ENCODE measurements at regions not wholly inside any gene's neighbourhood (a gene's known extent, or its start where the extent isn't known, plus 50 kb on each side); places are given as distances from the start of the nearest gene placed in this dataset.
A peak's percentile ranks its signal among the peaks of the same experiment; 100 is the strongest.

- intact Hi-C loops (cut with DNase I), result no loop called here
These were observed 104.4 kb downstream of the SEC23IP start for GRCh38 chr10:119996944-119997343.

GRCh38 chr10:119997429-119997828 is 104.9 kb downstream of the SEC23IP start:
- intact Hi-C loops (cut with DNase I), result no loop called here
- DNase-seq, result no peak

More at GRCh38 chr10:119996944-119997343, 104.4 kb downstream of the SEC23IP start:
- DNase-seq, result no peak

DNA sequence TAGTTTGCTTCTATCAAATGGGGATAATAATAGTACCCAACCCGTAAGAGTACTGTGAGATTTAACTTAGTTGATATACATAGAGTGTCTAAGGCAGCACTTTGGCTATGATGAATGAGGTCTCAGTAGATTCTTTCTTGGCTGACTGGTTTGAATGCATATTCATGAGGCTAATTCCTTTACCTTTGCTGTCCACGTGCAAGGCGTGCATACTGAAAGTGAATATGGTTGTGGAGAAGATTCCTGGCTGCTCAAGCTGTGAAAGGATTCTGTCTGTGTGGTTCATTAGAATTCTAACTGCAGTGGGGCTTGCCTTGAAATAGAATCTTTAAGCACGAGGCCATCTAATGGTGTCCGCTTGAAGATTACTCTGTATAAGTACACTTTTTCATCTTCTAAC is 110.3 kb downstream of the SEC23IP start:
- intact Hi-C loops (cut with DNase I), result no loop called here

DNA sequence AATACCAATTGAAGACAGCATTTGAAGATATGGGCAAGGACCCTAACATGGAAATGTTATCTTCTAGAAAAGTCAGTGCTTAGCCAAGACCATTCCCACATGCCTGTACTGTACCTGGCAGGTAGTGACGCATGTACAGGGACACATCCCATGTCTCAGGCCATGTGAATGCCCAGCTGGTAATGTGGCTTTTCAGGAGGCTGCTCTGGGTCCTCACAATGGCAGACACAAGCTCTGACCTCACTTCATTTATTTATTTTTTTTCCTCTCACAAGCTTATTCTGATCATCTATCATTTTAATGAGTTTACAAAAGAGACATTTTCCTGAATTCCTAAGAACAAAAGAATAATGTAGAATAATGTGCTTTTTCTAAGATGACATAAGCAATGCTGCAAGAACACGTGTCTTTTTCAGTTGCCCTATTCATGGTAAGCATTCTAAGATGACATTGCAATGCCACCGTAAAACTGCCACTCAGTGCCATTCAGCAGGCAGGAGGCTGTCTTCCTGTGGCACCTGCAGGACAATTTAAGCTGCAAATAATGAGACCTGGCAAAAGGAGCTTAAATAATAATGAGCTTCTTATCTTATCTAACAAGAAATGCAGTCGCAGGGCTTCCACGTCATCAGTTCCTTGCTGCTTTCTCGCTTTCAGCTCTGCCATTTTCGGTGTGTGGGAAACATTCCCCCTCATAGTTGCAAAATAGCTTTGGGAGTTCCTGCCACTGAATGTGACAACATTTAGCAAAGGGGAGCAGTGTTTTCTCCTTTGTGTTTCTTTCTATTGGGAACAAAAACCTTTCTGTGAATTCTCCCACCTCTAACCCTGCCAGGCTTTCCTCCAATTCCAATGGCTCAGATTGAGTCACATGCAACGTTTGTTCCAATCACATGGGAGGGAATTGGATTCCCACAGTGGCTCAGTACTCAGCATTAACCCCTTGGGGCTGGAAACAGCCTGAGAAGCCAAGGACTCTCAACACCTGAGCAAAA is 113.0 kb downstream of the SEC23IP start:
- intact Hi-C loops (cut with DNase I), result no loop called here
- DNase-seq, result peak in 28 of 42 donors; percentile 2 to 72 (median 36)

More for the DNA sequence above, 110.3 kb downstream of the SEC23IP start:
- no peak for DNase-seq

- intact Hi-C loops (cut with DNase I), result no loop called here
- no peak for DNase-seq
These were observed 114.7 kb downstream of the SEC23IP start for GRCh38 chr10:120007261-120007660.

DNA sequence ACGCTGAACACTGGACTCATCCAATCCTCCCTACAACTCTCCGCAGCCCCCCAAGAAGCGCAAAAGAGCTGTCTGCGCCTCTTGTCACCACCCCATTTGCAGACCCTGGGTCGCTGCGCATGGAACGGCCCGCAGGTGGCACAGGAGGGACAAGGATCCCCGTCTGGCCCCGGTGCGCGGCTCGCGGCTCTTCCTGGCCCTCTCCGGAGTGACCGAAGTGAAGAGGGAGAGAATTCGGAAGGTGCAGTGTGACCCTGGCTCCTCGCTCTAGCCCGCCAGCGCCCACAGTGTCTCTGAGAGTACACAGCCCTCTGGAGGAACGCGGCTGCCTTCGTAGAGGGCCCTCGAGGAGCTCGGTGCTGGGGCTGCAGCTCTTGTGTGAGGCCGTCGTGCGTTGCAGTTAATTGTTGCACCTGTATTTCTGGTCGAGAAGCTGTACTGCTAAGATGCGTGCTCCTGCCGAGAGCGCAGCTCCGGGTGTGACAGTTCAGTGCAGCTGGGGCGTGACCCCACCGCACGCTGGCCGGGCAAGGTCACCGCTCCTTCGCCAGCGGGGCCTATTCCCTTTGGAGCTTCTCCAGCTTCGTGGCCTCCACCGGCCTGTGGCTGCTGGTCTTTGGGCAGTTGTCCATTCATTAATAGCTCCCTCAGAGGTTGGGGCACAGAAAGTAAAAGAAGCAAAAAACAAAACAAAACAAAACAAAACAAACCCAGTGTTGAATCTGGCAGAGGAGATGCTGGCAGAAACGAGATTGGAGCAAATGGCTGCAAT is 119.0 kb downstream of the SEC23IP start:
- peak in 4 of 42 donors; percentile 2 to 41 (median 13) for DNase-seq
- intact Hi-C loops (cut with DNase I), result no loop called here

DNA sequence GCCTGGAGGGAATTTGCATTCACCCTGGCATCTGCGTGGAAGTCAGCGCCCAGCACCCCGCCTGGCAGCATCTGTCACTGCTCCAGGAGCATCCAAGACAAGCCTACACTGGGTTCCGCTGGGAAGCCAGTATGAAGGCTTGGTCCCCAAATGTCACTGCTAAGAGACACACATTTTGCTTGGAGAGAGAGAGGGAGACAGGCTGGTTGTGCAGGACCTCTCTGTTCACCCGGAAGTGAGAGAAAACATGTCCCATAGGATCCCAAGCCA is 119.5 kb downstream of the SEC23IP start:
- peak in 5 of 42 donors; percentile 5 to 31 (median 9) for DNase-seq
- intact Hi-C loops (cut with DNase I), result no loop called here

- no peak for DNase-seq
- intact Hi-C loops (cut with DNase I), result no loop called here
These were observed 120.0 kb downstream of the SEC23IP start for GRCh38 chr10:120012566-120012965.

GRCh38 chr10:120014031-120014430 is 121.5 kb downstream of the SEC23IP start:
- no peak for DNase-seq
- intact Hi-C loops (cut with DNase I), result no loop called here

DNA sequence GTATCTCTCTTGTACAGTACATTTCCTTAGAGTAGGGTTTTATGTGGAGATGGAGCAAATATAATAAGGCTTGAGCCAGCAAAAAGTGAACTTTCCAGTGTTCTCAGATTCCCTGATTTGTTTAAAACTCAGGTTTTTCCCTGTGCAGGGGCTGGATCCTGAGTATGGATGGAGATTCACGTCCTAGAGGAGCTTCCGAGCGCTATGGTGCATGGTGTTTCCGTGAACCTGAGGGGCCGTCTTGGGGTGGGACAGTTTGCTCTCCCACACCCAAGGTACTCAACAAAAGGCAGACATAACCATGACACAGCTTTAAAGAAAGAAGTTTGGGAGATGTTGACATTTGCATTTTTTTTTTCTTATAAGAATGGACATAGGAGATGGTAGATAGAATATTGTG is 122.5 kb downstream of the SEC23IP start:
- intact Hi-C loops (cut with DNase I), result no loop called here
- DNase-seq, result no peak

- DNase-seq, result no peak
- intact Hi-C loops (cut with DNase I), result no loop called here
These were observed 124.4 kb downstream of the SEC23IP start for GRCh38 chr10:120016906-120017305.

DNA sequence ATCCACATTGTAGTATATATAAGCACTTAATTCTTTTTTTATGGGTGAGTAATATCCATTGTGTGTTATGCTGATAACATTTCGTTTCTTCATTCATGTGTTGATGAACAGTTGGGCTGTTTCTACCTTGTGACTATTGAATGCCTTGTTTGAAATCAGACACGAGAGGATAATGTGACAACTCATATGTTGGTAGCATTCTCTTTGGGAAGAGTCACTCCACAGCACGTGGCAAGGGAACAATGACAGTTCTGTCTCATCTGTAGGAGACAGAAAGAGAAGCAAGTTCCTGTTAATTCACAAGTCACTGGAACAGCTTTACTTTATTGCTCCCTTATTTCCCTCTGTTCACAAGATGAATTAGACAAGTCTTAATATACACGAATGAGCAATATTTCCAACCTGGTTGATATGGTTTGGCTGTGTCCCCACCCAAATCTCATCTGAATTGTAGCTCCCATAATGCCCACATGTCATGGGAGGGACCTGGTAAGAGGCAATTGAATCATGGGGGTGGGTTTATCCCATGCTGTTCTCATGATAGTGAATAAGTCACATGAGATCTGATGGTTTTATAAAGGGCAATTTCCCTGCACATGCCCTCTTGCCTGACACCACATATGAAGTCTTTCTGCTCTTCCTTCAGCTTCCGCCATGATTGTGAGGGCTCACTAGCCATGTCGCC is 125.3 kb downstream of the SEC23IP start:
- no peak for DNase-seq
- intact Hi-C loops (cut with DNase I), result no loop called here

GRCh38 chr10:120018695-120019094 is 126.2 kb downstream of the SEC23IP start:
- intact Hi-C loops (cut with DNase I), result no loop called here

DNA sequence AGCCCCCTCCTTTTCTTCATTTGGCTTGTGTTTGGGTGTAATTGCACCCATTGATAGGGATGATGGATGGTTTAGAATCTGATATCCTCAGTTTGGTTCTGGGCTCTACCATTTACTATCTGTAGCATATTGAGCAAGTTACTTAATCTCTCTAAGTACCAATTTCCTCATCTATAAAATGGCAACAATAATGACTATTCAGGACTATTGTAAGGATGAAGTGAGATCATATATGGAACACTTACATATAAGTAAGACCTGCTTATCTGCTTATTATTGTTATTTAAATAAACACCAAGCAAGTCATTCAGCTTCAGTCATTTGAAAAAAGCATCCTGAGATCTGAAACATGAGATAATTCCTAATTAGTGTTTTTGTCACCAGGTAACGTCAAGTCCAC is 127.0 kb downstream of the SEC23IP start:
- DNase-seq, result no peak
- intact Hi-C loops (cut with DNase I), result no loop called here

More at GRCh38 chr10:120018695-120019094, 126.2 kb downstream of the SEC23IP start:
- DNase-seq, result no peak

- no peak for DNase-seq
- intact Hi-C loops (cut with DNase I), result no loop called here
These were observed 129.8 kb downstream of the SEC23IP start for GRCh38 chr10:120022357-120022756.

DNA sequence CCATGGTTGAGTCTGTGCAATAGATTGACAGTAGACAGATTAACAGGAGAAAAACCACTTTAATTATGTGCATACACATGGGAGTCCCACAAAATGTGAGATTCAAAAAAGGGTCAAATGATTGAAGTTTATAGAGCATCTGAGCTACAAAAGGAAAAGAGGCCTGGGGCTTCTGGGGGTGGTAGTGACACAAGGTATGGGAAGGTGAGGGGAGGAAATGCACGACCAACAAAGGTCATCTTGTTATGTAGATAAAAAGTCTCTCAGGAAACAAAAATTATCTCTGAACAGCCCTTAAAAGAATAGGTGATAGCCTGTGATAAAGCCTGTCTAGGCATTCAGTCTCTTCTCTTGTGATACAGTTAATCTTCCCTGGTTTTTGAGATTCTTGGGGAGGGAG is 141.7 kb downstream of the SEC23IP start:
- DNase-seq, result no peak
- intact Hi-C loops (cut with DNase I), result no loop called here

DNA sequence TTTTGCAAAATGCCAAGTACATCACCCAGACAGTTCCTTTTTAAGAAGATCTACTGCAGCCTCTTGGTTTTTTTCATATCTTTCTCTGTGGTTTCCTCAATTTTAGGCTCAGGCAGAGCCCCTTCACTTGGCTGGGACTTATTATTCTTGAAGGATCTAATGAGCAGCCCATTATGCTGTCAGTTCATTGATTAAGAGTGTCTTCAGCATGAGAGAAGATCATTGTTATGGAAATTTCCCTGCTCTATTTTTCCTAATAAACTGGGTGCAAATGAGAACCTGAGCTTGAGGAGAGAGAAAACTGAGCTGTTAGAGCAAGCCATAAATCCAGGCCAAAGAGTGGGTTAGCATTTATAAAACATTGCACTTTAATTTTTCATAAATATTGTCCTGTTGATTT is 146.5 kb downstream of the SEC23IP start:
- intact Hi-C loops (cut with DNase I), result no loop called here
- peak in 2 of 42 donors; percentile 4 to 8 for DNase-seq

DNA sequence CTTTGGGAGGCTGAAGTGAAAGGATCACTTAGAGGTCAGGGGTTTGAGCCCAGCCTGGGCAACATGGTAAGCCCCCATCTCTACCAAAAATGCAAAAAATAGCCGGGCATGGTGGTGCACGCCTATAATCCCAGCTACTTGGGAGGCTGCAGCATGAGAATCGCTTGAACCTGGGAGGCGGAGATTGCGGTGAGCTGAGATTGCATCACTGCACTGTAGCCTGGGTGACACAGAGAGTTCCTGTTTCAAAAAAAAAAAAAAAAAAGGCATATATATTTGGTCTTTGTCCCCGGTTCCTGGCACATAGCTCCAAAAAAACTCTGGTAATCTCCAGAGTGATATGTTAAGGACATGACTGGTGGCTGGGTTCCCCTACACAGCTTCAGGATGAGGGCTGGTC is 147.3 kb downstream of the SEC23IP start:
- intact Hi-C loops (cut with DNase I), result no loop called here
- DNase-seq, result no peak

DNA sequence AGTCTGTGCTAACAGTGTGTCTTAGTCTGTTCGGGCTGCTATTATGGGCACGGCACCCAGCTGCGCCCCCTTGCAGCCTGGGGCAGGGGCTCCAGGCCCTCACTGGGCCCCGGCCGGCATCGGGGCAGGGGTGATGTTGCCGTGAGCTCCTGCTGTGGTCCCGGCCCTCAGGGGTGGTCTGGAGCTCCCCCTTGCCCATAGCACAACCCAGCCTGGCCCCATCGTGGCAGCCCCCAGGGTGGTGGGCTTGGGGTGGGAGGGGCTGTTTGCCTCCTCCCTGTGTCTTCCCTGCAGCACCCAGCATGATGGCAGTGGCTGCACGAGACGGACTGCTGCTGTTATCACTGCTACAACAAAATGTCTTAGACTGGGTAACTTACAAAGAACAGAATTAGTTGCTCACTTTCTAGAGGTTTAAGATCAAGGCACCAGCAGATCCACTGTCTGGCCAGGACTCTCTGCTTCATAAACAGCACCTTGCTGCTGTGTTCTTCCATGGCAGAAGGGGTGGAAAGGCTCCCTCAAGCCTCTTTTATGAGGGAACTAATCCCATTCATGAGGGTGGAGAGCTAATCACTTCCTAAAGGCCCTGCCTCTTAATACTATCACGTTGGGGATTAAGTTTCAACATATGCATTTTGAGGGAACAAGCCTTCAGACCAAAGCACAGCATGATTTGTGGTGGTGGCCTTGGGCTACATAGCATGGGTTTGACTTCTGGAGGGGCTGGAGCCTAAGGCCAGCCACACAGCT is 149.5 kb downstream of the SEC23IP start:
- intact Hi-C loops (cut with DNase I), result no loop called here
- DNase-seq, result no peak
